SK-N-SH treated with all-trans-retinoic acid at 6 μM for 48 hours (cell line): ENCODE measurements at regions not wholly inside any gene's neighbourhood (a gene's known extent, or its start where the extent isn't known, plus 50 kb on each side); places are given as distances from the start of the nearest gene placed in this dataset.
A peak's percentile ranks its signal among the peaks of the same experiment; 100 is the strongest.

Experiments
- ATAC-seq: fragments of 200-7000 bp; cut with Tn5 transposase; 3 replicates; pipeline ENCODE4 v1.9.1; 2020; ENCODE audit warnings: mild to moderate bottlenecking, moderate library complexity
- ARNTL ChIP-seq: fragments of 450-650 bp; formaldehyde crosslinking; IDR thresholded peaks from 2 replicates; pipeline ENCODE4 v1.5.0; 2020; ENCODE audit warnings: low read depth, mild to moderate bottlenecking, moderate library complexity, borderline replicate concordance
- BACH2 ChIP-seq: fragments of 250-450 bp; sonication (Bioruptor Pico); IDR thresholded peaks from 2 replicates; pipeline ENCODE4 v1.9.0; 2021; ENCODE audit warnings: mild to moderate bottlenecking, borderline replicate concordance
- CSDC2 ChIP-seq: fragments of 250-450 bp; sonication (Bioruptor Pico); IDR thresholded peaks from 2 replicates; pipeline ENCODE4 v1.5.0; 2020; ENCODE audit warnings: mild to moderate bottlenecking, moderate library complexity
- ESRRG ChIP-seq: fragments of 250-450 bp; sonication (Bioruptor Pico); IDR thresholded peaks from 2 replicates; pipeline ENCODE4 v1.6.1; 2021; ENCODE audit warnings: mild to moderate bottlenecking
- GLIS3 ChIP-seq: fragments of 250-450 bp; sonication (Bioruptor Pico); IDR thresholded peaks from 2 replicates; pipeline ENCODE4 v1.5.0; 2020; ENCODE audit warnings: mild to moderate bottlenecking, moderate library complexity
- ISL1 ChIP-seq: fragments of 250-450 bp; sonication (Bioruptor Pico); IDR thresholded peaks from 2 replicates; pipeline ENCODE4 v2.1.2; 2022; ENCODE audit warnings: mild to moderate bottlenecking, moderate library complexity
- OSR1 ChIP-seq: fragments of 250-450 bp; sonication (Bioruptor Pico); IDR thresholded peaks from 2 replicates; pipeline ENCODE4 v1.8.0; 2022; ENCODE audit warnings: moderate library complexity, mild to moderate bottlenecking, inconsistent platforms
- RARB ChIP-seq: fragments of 250-450 bp; sonication (Bioruptor Pico); IDR thresholded peaks from 2 replicates; pipeline ENCODE4 v1.8.0; 2021; ENCODE audit warnings: mild to moderate bottlenecking, moderate library complexity
- SNAI2 ChIP-seq: fragments of 250-450 bp; sonication (Bioruptor Pico); IDR thresholded peaks from 2 replicates; pipeline ENCODE4 v1.5.0; 2020; ENCODE audit warnings: mild to moderate bottlenecking, moderate library complexity
- TCF4 ChIP-seq: fragments of 250-450 bp; sonication (Bioruptor Pico); IDR thresholded peaks from 2 replicates; pipeline ENCODE4 v1.8.0; 2021; ENCODE audit warnings: mild to moderate bottlenecking, moderate library complexity, borderline replicate concordance
- TOX ChIP-seq: fragments of 250-450 bp; sonication (Bioruptor Pico); IDR thresholded peaks from 2 replicates; pipeline ENCODE4 v1.8.0; 2021; ENCODE audit warnings: mild to moderate bottlenecking, moderate library complexity, borderline replicate concordance
- ZC3H10 ChIP-seq: fragments of 250-450 bp; sonication (Bioruptor Pico); IDR thresholded peaks from 2 replicates; pipeline ENCODE4 v1.5.1; 2021; ENCODE audit warnings: mild to moderate bottlenecking, moderate library complexity
- ZFP3 ChIP-seq: fragments of 250-450 bp; sonication (Bioruptor Pico); IDR thresholded peaks from 2 replicates; pipeline ENCODE4 v1.5.0; 2020; ENCODE audit warnings: mild to moderate bottlenecking, moderate library complexity
- ZFP30 ChIP-seq: fragments of 450-650 bp; formaldehyde crosslinking; IDR thresholded peaks from 2 replicates; pipeline ENCODE4 v1.5.0; 2022; ENCODE audit warnings: mild to moderate bottlenecking, moderate library complexity
- ZNF565 ChIP-seq: fragments of 450-650 bp; formaldehyde crosslinking; conservative IDR thresholded peaks from 2 replicates; pipeline ENCODE4 v1.5.0; 2020; ENCODE audit warnings: low read depth, mild to moderate bottlenecking, moderate library complexity
- ZNF70 ChIP-seq: fragments of 450-650 bp; formaldehyde crosslinking; IDR thresholded peaks from 2 replicates; pipeline ENCODE4 v1.5.0; 2020; ENCODE audit warnings: mild to moderate bottlenecking, moderate library complexity
- ZNF8 ChIP-seq: fragments of 450-650 bp; formaldehyde crosslinking; IDR thresholded peaks from 2 replicates; pipeline ENCODE4 v1.5.0; 2020; ENCODE audit warnings: mild to moderate bottlenecking, moderate library complexity
- TF ChIP-seq, protein P1 (sequence below): fragments of 250-450 bp; sonication (Bioruptor Pico); IDR thresholded peaks from 2 replicates; pipeline ENCODE4 v1.8.0; 2021; ENCODE audit warnings: low read depth, mild to moderate bottlenecking, moderate library complexity, borderline replicate concordance
- TF ChIP-seq, protein P2 (sequence below): fragments of 250-450 bp; sonication (Bioruptor Pico); IDR thresholded peaks from 2 replicates; pipeline ENCODE4 v1.5.1; 2021; ENCODE audit warnings: mild to moderate bottlenecking, moderate library complexity
- TF ChIP-seq, protein P3 (sequence below): fragments of 250-450 bp; sonication (Bioruptor Pico); IDR thresholded peaks from 2 replicates; pipeline ENCODE4 v1.5.1; 2020; ENCODE audit warnings: low read depth, mild to moderate bottlenecking, moderate library complexity

- no peak for ATAC-seq
- TF ChIP-seq ISL1 (CRISPR knock-in tag) (no peak), ZNF70 (CRISPR knock-in tag) (no peak), ZFP30 (no peak), BACH2 (CRISPR knock-in tag) (no peak), SNAI2 (CRISPR knock-in tag) (no peak), CSDC2 (CRISPR knock-in tag) (no peak), ZC3H10 (CRISPR knock-in tag) (no peak)
- TF ChIP-seq, protein P1, sequence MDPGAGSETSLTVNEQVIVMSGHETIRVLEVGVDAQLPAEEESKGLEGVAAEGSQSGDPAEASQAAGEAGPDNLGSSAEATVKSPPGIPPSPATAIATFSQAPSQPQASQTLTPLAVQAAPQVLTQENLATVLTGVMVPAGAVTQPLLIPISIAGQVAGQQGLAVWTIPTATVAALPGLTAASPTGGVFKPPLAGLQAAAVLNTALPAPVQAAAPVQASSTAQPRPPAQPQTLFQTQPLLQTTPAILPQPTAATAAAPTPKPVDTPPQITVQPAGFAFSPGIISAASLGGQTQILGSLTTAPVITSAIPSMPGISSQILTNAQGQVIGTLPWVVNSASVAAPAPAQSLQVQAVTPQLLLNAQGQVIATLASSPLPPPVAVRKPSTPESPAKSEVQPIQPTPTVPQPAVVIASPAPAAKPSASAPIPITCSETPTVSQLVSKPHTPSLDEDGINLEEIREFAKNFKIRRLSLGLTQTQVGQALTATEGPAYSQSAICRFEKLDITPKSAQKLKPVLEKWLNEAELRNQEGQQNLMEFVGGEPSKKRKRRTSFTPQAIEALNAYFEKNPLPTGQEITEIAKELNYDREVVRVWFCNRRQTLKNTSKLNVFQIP: no peak
These were observed 235.2 kb upstream of the ELL2 start for GRCh38 chr5:96196890-96197289.

DNA sequence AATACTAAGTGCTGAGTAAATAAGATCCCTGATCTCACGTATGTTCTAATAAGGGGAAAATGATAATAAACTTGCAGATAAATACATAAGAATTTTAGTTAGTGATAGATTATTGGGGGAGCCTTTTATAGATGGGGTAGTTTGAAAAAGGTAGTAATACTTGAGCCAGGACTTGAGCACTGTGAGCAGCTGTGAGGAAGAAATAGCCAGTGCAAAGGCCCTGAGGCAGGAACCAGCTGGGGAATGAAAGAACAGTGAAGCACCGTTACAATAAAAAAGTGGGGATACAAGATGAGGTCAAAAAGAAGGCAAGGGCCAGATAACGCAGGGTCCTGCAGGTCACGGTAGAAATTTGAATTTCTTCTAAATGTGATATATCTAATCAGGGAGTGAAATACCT lies 234.8 kb upstream of the ELL2 start:
- no peak for ATAC-seq
- TF ChIP-seq OSR1 (CRISPR knock-in tag) (no peak), TOX (CRISPR knock-in tag) (no peak), SNAI2 (CRISPR knock-in tag) (no peak), TCF4 (no peak), GLIS3 (CRISPR knock-in tag) (no peak), CSDC2 (CRISPR knock-in tag) (no peak), ZFP30 (no peak), ESRRG (CRISPR knock-in tag) (no peak)
- TF ChIP-seq, protein P2, sequence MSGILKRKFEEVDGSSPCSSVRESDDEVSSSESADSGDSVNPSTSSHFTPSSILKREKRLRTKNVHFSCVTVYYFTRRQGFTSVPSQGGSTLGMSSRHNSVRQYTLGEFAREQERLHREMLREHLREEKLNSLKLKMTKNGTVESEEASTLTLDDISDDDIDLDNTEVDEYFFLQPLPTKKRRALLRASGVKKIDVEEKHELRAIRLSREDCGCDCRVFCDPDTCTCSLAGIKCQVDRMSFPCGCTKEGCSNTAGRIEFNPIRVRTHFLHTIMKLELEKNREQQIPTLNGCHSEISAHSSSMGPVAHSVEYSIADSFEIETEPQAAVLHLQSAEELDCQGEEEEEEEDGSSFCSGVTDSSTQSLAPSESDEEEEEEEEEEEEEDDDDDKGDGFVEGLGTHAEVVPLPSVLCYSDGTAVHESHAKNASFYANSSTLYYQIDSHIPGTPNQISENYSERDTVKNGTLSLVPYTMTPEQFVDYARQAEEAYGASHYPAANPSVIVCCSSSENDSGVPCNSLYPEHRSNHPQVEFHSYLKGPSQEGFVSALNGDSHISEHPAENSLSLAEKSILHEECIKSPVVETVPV: no peak
- TF ChIP-seq, protein P1: no peak

DNA sequence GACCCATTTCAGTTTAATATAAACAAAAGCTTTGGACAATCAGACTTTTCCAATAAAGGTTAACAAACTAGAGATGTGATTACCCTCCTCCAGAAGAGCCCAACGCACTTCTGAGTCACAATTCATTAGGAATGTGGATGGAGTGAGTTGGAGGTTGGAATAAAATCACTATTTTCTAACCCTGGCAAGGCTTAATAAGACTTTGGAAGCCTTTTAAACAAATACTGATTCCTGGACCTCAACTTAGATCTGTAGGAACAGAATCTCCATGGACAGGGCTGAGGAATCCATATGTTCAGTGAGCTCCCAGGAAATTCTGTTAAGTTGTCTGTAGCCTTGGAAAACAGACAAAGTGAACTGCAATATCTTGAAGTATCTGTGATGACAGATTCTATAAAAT lies 233.5 kb upstream of the ELL2 start:
- peak; percentile 60 for ATAC-seq
- TF ChIP-seq, protein P2: no peak
- TF ChIP-seq ZFP3 (no peak), ZFP30 (no peak), SNAI2 (CRISPR knock-in tag) (no peak), ESRRG (CRISPR knock-in tag) (no peak), ZNF8 (CRISPR knock-in tag) (no peak), RARB (no peak), ZNF565 (CRISPR knock-in tag) (no peak)

DNA sequence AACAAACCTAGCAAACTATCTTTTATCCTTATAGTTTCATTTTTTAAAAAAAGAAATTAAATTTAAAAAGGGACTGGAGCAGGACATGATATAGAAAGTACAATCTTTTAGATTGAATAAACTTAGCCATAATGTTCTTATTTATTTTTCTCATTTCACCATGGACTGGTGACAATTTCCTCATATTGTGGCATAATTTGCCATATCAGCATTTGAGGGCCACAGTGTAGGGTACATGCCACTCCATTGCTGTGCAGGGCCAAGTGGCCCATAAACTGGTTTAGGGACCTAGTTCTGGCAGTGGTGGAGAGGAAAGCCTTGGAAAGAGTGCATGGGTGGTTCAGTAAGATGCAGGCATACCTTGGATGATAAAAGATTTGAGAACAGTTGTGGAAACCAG lies 232.9 kb upstream of the ELL2 start:
- no peak for ATAC-seq
- TF ChIP-seq, protein P1: no peak
- TF ChIP-seq, protein P2: no peak
- TF ChIP-seq BACH2 (CRISPR knock-in tag): no peak
- TF ChIP-seq ZFP3: no peak
- no peak for TF ChIP-seq SNAI2 (CRISPR knock-in tag)
- TF ChIP-seq, protein P3, sequence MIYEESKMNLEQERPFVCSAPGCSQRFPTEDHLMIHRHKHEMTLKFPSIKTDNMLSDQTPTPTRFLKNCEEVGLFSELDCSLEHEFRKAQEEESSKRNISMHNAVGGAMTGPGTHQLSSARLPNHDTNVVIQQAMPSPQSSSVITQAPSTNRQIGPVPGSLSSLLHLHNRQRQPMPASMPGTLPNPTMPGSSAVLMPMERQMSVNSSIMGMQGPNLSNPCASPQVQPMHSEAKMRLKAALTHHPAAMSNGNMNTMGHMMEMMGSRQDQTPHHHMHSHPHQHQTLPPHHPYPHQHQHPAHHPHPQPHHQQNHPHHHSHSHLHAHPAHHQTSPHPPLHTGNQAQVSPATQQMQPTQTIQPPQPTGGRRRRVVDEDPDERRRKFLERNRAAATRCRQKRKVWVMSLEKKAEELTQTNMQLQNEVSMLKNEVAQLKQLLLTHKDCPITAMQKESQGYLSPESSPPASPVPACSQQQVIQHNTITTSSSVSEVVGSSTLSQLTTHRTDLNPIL: no peak
- no peak for TF ChIP-seq ARNTL (CRISPR knock-in tag)
- TF ChIP-seq ISL1 (CRISPR knock-in tag): no peak
